Mammary epithelial cell (primary cell): ENCODE measurements at regions not wholly inside any gene's neighbourhood (a gene's known extent, or its start where the extent isn't known, plus 50 kb on each side); places are given as distances from the start of the nearest gene placed in this dataset.

Experiments used
- CTCF ChIP-seq, 2 donors: IDR thresholded peaks in 1 of 2; conservative IDR thresholded peaks in 1 of 2; 2 replicates each; pipeline ENCODE4 v1.5.1; 2011 to 2012; ENCODE audit warnings: inconsistent platforms in 2 of 2, low read length in 2 of 2, mild to moderate bottlenecking in 2 of 2, control low read depth in 1 of 2, low read depth in 1 of 2; ENCODE audit not compliant: insufficient read depth in 1 of 2; ENCODE audit errors: extremely low read depth in 1 of 2
- EZH2 ChIP-seq: IDR thresholded peaks from 2 replicates; pipeline ENCODE4 v1.6.1; 2012; ENCODE audit warnings: low read length, inconsistent platforms, borderline replicate concordance

- no peak for TF ChIP-seq EZH2
- TF ChIP-seq CTCF (conservative IDR thresholded peaks at IDR 0.05 in 1 of 2, IDR thresholded peaks at IDR 0.05 in 1 of 2; ENCODE audit: extremely low read depth in 1 of 2, insufficient read depth in 1 of 2, low read depth in 1 of 2, low read length in 2 of 2): no peak
Measured at GRCh38 chr11:107198490-107199007, 180.3 kb upstream of the GUCY1A2 start.
